ENCODE measurements at regions not wholly inside any gene's neighbourhood (a gene's known extent, or its start where the extent isn't known, plus 50 kb on each side); places are given as distances from the start of the nearest gene placed in this dataset.

- TF ChIP-seq POLR2AphosphoS5 (IDR thresholded peaks at IDR 0.05; ENCODE audit: borderline replicate concordance, low read depth, low read length) (no peak), EZH2 (IDR thresholded peaks at IDR 0.05) (no peak), FOXP2 (optimal IDR thresholded peaks at IDR 0.05; ENCODE audit: control extremely low read depth, extremely low read length, insufficient read depth) (no peak)
These were observed 234.1 kb downstream of the MEX3B start for GRCh38 chr15:81811736-81812135.

Data from SK-N-MC (cell line).